IPS-18a (cell line): ENCODE measurements at regions not wholly inside any gene's neighbourhood (a gene's known extent, or its start where the extent isn't known, plus 50 kb on each side); places are given as distances from the start of the nearest gene placed in this dataset.

Source experiments
- H3K27ac ChIP-seq: one replicate; pipeline ENCODE4 v1.5.1; 2013; ENCODE audit warnings: low read length
- H3K27me3 ChIP-seq: one replicate; pipeline ENCODE4 v1.6.1; 2013; ENCODE audit warnings: mild to moderate bottlenecking, low read length; ENCODE audit not compliant: control insufficient read depth, insufficient read depth
- H3K36me3 ChIP-seq: one replicate; pipeline ENCODE4 v1.6.1; 2013; ENCODE audit warnings: low read depth, low read length; ENCODE audit not compliant: control insufficient read depth
- H3K4me1 ChIP-seq: one replicate; pipeline ENCODE4 v1.6.1; 2013; ENCODE audit warnings: low read depth, low read length; ENCODE audit not compliant: control insufficient read depth
- H3K4me3 ChIP-seq: one replicate; pipeline ENCODE4 v1.5.1; 2013; ENCODE audit warnings: low read length
- H3K9ac ChIP-seq: one replicate; pipeline ENCODE4 v1.6.1; 2013; ENCODE audit warnings: mild to moderate bottlenecking, low read length, moderate library complexity
- H3K9me3 ChIP-seq: one replicate; pipeline ENCODE4 v1.6.1; 2013; ENCODE audit warnings: low read depth, low read length; ENCODE audit not compliant: control insufficient read depth

DNA sequence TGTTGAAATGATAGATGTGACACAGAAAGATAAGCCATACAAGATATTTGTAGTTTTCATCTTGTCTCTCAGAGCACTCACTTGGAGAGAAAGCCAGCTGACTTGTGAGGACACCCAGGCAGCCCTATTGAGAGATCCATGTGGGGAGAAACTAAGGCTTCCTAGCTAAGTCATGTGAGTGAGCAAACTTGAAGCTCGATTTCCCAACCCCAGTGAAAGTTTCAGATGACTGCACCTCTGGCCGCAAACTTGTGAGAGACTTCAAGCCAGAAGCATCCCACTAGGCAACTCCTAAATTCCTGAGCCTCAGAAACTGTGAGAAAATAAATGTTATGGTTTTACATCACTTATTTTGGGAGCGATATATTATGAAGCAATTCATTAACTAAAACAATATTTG lies 832.3 kb downstream of the LTN1 start:
- no peaks in the 10 kb centered on the region for H3K36me3 ChIP-seq
- no peaks in the 10 kb centered on the region for H3K27me3 ChIP-seq
- no peaks in the 10 kb centered on the region for H3K9me3 ChIP-seq
- no peak overlapping the region for H3K27ac ChIP-seq
- no peaks in the 10 kb centered on the region for H3K4me1 ChIP-seq
- no peak overlapping the region for H3K9ac ChIP-seq
- no peak overlapping the region for H3K4me3 ChIP-seq

DNA sequence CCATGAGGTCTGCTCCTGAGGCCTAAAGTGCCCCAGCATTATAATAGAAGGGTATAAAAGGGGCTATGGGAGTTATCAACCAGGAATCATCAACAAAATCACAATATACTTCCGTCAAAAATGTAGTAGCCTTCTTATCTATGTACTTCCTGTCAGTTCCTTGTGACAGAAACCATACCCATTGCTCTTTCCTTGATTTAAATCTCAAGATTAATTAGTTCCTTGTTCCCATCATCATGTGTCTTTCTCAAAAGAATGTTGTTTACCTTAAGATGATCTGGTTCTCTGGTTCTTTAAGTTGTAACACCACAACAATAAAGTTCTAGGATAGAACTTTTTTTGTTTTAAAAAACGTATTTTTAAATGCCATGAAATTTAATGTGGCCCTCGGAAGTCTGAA lies 833.3 kb downstream of the LTN1 start:
- no peaks in the 10 kb centered on the region for H3K36me3 ChIP-seq
- H3K4me3 ChIP-seq, result no peak overlapping the region
- H3K9me3 ChIP-seq, result no peaks in the 10 kb centered on the region
- H3K27ac ChIP-seq, result no peak overlapping the region
- H3K9ac ChIP-seq, result no peak overlapping the region
- H3K27me3 ChIP-seq, result no peaks in the 10 kb centered on the region
- H3K4me1 ChIP-seq, result no peaks in the 10 kb centered on the region

DNA sequence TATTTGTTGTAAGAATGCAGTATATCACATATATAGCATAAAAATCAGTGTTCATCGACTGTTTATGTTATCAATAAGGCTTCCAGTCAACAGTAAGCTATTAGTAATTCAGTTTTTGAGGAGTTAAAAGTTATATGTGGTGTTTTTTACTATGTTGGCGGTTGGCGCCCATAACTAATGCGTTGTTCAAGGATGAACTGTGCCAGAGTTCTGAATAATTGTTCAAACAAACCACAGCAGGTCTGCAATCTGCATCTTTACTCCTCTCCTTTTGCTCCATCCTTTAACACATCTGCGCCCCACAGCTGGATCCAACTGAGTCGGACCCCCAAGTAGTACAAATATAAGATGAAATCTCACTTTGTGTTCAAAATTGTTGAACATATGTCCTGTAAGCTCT lies 836.1 kb downstream of the LTN1 start:
- H3K9me3 ChIP-seq, result no peaks in the 10 kb centered on the region
- no peaks in the 10 kb centered on the region for H3K36me3 ChIP-seq
- H3K4me1 ChIP-seq, result no peaks in the 10 kb centered on the region
- no peaks in the 10 kb centered on the region for H3K27me3 ChIP-seq
- no peak overlapping the region for H3K4me3 ChIP-seq
- H3K27ac ChIP-seq, result no peak overlapping the region
- H3K9ac ChIP-seq, result no peak overlapping the region

DNA sequence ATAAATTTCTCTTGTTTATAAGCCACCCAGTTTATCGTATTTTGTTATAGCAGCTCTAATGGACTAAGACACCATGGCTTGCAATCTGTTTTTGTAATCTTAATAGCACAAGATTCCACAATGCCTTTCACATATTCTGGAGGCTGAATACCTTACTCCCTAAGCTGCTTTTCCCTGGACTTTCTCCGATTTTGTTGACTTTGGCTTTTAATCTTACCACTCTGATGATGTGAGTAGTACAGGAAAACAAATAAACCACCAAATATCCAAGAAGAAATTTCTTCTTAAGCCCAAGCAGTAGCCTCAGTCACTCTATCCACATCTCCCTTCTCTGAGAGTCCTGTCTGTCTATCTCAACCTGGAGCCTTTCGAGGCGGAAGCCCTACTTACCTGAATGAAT lies 838.6 kb downstream of the LTN1 start:
- Histone ChIP-seq H3K27ac (no peak overlapping the region), H3K9me3 (no peaks in the 10 kb centered on the region), H3K36me3 (no peaks in the 10 kb centered on the region), H3K4me1 (no peaks in the 10 kb centered on the region), H3K9ac (no peak overlapping the region), H3K27me3 (no peaks in the 10 kb centered on the region), H3K4me3 (no peak overlapping the region)

DNA sequence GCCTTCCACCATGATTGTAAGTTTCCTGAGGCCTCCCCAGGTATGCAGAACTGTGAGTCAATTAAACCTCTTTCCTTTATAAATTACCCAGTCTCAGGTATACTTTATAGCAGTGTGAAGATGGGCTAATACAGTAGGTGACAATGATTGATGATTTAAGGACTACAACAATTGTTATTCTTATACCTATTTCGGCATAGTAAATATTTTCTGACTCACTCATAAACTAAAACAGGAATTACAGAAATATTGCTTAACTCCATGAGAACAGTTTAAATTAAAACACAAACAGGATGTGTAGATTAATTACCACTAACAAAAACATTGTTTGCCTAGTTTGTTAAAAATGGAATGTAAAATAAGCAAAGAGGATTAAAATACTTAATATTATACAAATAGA lies 839.9 kb downstream of the LTN1 start:
- no peaks in the 10 kb centered on the region for H3K4me1 ChIP-seq
- no peaks in the 10 kb centered on the region for H3K9me3 ChIP-seq
- no peaks in the 10 kb centered on the region for H3K27me3 ChIP-seq
- H3K4me3 ChIP-seq, result no peak overlapping the region
- H3K27ac ChIP-seq, result no peak overlapping the region
- no peak overlapping the region for H3K9ac ChIP-seq
- no peaks in the 10 kb centered on the region for H3K36me3 ChIP-seq

DNA sequence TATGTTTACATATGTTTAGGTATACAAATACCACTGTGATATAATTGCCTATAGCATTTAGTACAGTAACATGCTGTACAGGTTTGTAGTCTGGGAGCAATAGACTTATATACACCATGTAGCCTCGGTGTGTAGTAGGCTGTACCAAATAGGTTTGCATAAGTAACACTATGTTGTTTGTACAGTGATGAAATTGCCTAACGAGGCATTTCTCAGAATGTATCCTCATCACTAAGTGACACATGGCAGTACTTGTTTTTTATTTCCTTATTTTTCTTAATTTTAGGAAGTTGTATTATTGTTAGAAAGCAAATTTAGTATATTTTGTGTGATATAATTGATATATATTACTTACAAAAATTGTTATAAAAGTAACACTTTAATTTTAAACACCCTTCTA lies 840.9 kb downstream of the LTN1 start:
- Histone ChIP-seq H3K9me3 (no peaks in the 10 kb centered on the region), H3K36me3 (no peaks in the 10 kb centered on the region)

DNA sequence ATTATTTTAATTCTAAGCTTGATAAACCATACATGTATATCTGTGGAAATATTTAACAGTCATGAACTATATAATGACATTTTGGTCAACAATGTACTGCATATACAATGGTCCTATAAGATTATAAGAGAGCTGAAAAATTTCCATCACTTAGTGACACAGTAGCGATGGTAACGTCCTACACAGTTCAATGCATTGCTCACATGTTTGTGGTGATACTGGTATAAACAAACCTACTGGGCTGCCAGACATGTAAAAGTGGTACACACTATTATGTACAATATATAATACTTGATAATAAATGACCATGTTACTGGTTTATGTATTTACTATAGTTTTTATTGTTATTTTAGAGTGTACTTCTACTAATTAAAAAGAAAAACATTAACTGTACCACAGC lies 841.9 kb downstream of the LTN1 start:
- no peak overlapping the region for H3K9ac ChIP-seq
- no peak overlapping the region for H3K27ac ChIP-seq
- H3K36me3 ChIP-seq, result no peaks in the 10 kb centered on the region
- no peaks in the 10 kb centered on the region for H3K27me3 ChIP-seq
- no peaks in the 10 kb centered on the region for H3K9me3 ChIP-seq
- no peak overlapping the region for H3K4me3 ChIP-seq
- H3K4me1 ChIP-seq, result no peaks in the 10 kb centered on the region

More for the DNA sequence above, 840.9 kb downstream of the LTN1 start:
- no peak overlapping the region for H3K27ac ChIP-seq
- H3K27me3 ChIP-seq, result no peaks in the 10 kb centered on the region
- no peak overlapping the region for H3K9ac ChIP-seq
- no peaks in the 10 kb centered on the region for H3K4me1 ChIP-seq
- H3K4me3 ChIP-seq, result no peak overlapping the region

DNA sequence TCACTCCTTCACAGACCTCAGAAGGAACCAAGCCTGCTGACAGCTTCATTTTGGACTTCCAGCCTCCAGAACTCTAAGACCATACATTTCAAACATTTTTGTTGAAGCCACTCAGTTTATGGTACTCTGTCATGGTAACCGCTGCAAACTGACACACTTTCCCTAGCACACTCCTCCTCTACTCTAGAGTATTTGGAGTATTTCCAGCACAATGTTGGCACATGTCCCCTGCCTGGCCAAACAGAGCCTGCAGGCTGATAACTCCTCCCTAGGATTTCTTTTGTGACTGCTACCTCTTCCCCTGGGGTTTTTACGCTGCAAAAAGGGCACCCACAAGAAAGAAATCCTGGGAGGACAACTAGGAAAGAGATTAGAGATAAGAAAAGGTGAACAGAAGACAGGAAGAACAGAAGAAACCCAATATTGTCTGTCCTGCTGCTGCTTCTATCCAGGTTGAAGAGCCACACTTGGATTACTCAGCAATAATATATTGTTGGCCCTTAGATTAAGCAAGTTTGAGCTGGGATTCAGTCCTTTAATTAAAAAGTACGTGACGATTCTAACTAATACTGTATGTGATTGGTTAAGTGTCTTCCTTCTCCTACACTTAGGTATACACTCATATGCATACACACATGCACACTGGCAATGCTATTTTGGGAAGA lies 844.1 kb downstream of the LTN1 start:
- no peak overlapping the region for H3K9ac ChIP-seq
- no peaks in the 10 kb centered on the region for H3K9me3 ChIP-seq
- H3K27ac ChIP-seq, result no peak overlapping the region
- no peaks in the 10 kb centered on the region for H3K36me3 ChIP-seq
- H3K4me3 ChIP-seq, result no peak overlapping the region
- H3K4me1 ChIP-seq, result no peaks in the 10 kb centered on the region
- H3K27me3 ChIP-seq, result no peaks in the 10 kb centered on the region

DNA sequence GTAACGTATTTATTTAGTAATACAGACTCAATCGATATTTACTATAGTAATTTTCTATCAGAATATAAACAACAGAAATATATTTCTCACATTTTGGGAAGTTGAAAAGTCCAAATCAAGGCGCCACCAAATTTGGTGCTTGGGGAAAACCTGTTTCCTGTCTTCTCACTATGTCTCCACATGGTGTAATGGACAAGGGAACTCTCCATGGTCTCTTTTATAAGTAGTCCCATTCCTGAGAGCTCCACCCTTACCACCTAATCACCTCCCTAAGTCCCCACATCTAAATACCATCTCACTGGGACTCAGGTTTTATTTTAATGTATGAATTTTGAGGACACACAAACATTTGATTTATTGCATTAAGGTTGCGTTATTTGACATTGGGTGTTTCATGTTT lies 848.0 kb downstream of the LTN1 start:
- Histone ChIP-seq H3K27ac (no peak overlapping the region), H3K4me1 (no peaks in the 10 kb centered on the region), H3K36me3 (no peaks in the 10 kb centered on the region), H3K9ac (no peak overlapping the region), H3K4me3 (no peak overlapping the region), H3K27me3 (no peaks in the 10 kb centered on the region), H3K9me3 (no peaks in the 10 kb centered on the region)

DNA sequence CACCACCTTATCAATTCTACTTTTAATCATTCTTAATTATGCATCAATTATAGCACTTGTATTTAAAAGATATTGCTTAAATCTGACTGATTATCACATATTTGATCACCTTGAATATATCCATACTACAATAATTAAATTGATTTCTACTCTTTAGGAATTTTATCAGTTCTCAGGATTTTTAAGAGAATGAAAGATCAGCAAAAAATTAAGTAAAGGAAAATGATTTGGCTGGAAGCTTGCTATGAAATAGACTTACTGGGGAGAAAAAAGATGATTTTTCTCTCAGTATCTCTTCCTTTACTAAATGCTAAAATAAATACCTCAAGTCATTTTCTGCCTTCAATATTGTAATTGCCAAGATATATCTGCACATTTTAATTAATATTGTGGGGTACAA lies 848.6 kb downstream of the LTN1 start:
- Histone ChIP-seq H3K9me3 (no peaks in the 10 kb centered on the region), H3K36me3 (no peaks in the 10 kb centered on the region), H3K27me3 (no peaks in the 10 kb centered on the region)

DNA sequence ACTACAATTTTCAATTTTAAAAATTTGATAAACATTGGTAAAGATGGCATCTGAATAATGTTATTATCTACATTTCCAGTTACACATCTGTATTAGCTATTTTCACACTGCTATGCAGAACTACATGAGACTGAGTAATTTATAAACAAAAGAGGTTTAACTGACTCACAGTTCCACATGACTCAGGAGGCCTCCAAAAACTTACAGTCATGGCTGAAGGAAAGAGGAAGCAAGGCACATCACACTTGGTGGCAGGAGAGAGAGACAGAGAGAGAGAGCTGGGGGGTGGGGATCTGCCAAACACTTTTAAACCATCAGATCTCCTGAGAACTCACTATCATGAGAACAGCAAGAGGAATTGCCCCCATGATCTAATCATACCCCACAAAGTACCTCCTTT lies 850.0 kb downstream of the LTN1 start:
- no peaks in the 10 kb centered on the region for H3K4me1 ChIP-seq
- no peaks in the 10 kb centered on the region for H3K9me3 ChIP-seq
- H3K36me3 ChIP-seq, result no peaks in the 10 kb centered on the region
- H3K27me3 ChIP-seq, result no peaks in the 10 kb centered on the region
- no peak overlapping the region for H3K9ac ChIP-seq
- H3K27ac ChIP-seq, result no peak overlapping the region
- no peak overlapping the region for H3K4me3 ChIP-seq

More for the DNA sequence above, 848.6 kb downstream of the LTN1 start:
- Histone ChIP-seq H3K4me1 (no peaks in the 10 kb centered on the region), H3K4me3 (no peak overlapping the region), H3K9ac (no peak overlapping the region), H3K27ac (no peak overlapping the region)

DNA sequence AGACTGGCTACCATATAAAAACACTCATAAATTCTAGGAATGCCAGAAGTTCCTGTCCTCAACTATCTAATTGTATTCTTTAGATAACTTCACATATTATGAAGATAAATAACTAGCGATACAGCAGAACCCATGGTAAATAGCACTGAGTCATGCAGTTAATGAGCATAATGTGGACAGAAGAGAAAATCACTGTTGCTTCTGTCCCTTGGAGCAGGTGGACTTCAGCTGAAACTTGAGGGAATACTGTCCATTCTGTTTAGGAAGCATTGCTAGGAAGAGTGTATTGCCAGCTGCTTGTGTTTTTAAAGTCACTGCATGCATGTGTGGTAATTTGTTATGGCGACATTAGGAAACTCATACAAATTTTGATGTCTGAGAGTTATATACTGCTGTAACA lies 854.4 kb downstream of the LTN1 start:
- no peak overlapping the region for H3K4me3 ChIP-seq
- H3K9ac ChIP-seq, result no peak overlapping the region
- no peaks in the 10 kb centered on the region for H3K4me1 ChIP-seq
- H3K9me3 ChIP-seq, result no peaks in the 10 kb centered on the region
- no peaks in the 10 kb centered on the region for H3K36me3 ChIP-seq
- H3K27me3 ChIP-seq, result no peaks in the 10 kb centered on the region
- no peak overlapping the region for H3K27ac ChIP-seq
